GM18502 (cell line): ENCODE measurements at regions not wholly inside any gene's neighbourhood (a gene's known extent, or its start where the extent isn't known, plus 50 kb on each side); places are given as distances from the start of the nearest gene placed in this dataset.
A peak's percentile ranks its signal among the peaks of the same experiment; 100 is the strongest.

Experiments used
- ATAC-seq: cut with Tn5 transposase; IDR thresholded peaks from one replicate; pipeline ENCODE4 v1.9.1; 2021; ENCODE audit warnings: mild to moderate bottlenecking; ENCODE audit not compliant: unreplicated experiment, poor library complexity

GRCh38 chr10:110373857-110374654 lies 69.3 kb upstream of the SMNDC1 start:
- no peak for ATAC-seq

- ATAC-seq = no peak
Observed at GRCh38 chr10:110375121-110375520, 70.4 kb upstream of the SMNDC1 start.

- ATAC-seq = no peak
Observed at GRCh38 chr10:110376021-110376766, 71.5 kb upstream of the SMNDC1 start.

- no peak for ATAC-seq
Observed at GRCh38 chr10:110376767-110377160, 72.0 kb upstream of the SMNDC1 start.

- no peak for ATAC-seq
Observed at GRCh38 chr10:110378006-110378405, 73.3 kb upstream of the SMNDC1 start.

GRCh38 chr10:110378533-110379108 lies 73.9 kb upstream of the SMNDC1 start:
- no peak for ATAC-seq

GRCh38 chr10:110379831-110380230 lies 75.1 kb upstream of the SMNDC1 start:
- no peak for ATAC-seq

GRCh38 chr10:110380293-110380692 lies 75.6 kb upstream of the SMNDC1 start:
- no peak for ATAC-seq

GRCh38 chr10:110382695-110383094 lies 78.0 kb upstream of the SMNDC1 start:
- no peak for ATAC-seq

- no peak for ATAC-seq
Observed at GRCh38 chr10:110387617-110387982, 82.9 kb upstream of the SMNDC1 start.

- ATAC-seq = peak; percentile 88
Observed at GRCh38 chr10:110387983-110388686, 83.4 kb upstream of the SMNDC1 start.

- no peak for ATAC-seq
Observed at GRCh38 chr10:110388687-110389052, 84.0 kb upstream of the SMNDC1 start.

- no peak for ATAC-seq
Observed at GRCh38 chr10:110389255-110389654, 84.5 kb upstream of the SMNDC1 start.

- ATAC-seq = no peak
Observed at GRCh38 chr10:110391541-110391940, 86.8 kb upstream of the SMNDC1 start.

GRCh38 chr10:110392121-110392520 lies 87.4 kb upstream of the SMNDC1 start:
- ATAC-seq = no peak

- no peak for ATAC-seq
Observed at GRCh38 chr10:110392868-110393740, 88.4 kb upstream of the SMNDC1 start.

GRCh38 chr10:110393866-110394265 lies 89.1 kb upstream of the SMNDC1 start:
- ATAC-seq = no peak

- no peak for ATAC-seq
Observed at GRCh38 chr10:110394296-110394695, 89.6 kb upstream of the SMNDC1 start.

- no peak for ATAC-seq
Observed at GRCh38 chr10:110394898-110395297, 90.2 kb upstream of the SMNDC1 start.
